GM21526 (cell line): ENCODE measurements at regions not wholly inside any gene's neighbourhood (a gene's known extent, or its start where the extent isn't known, plus 50 kb on each side); places are given as distances from the start of the nearest gene placed in this dataset.

Experiments used
- ATAC-seq: cut with Tn5 transposase; IDR thresholded peaks from one replicate; pipeline ENCODE4 v1.9.1; 2021; ENCODE audit warnings: moderate library complexity; ENCODE audit not compliant: unreplicated experiment, low FRiP score

- ATAC-seq: no peak
These were observed 937.5 kb downstream of the GATA3 start for GRCh38 chr10:8992009-8992408.

- no peak for ATAC-seq
These were observed 939.4 kb downstream of the GATA3 start for GRCh38 chr10:8993864-8994263.

GRCh38 chr10:8998751-8999150 lies 944.3 kb downstream of the GATA3 start:
- ATAC-seq: no peak

GRCh38 chr10:9003122-9003521 lies 948.6 kb downstream of the GATA3 start:
- no peak for ATAC-seq

GRCh38 chr10:9004736-9005135 lies 950.2 kb downstream of the GATA3 start:
- no peak for ATAC-seq

- no peak for ATAC-seq
These were observed 955.0 kb downstream of the GATA3 start for GRCh38 chr10:9009505-9009904.

GRCh38 chr10:9010093-9010492 lies 955.6 kb downstream of the GATA3 start:
- no peak for ATAC-seq

- ATAC-seq: no peak
These were observed 956.6 kb downstream of the GATA3 start for GRCh38 chr10:9010931-9011670.

GRCh38 chr10:9012312-9012711 lies 957.8 kb downstream of the GATA3 start:
- ATAC-seq: no peak

GRCh38 chr10:9015005-9015404 lies 960.5 kb downstream of the GATA3 start:
- no peak for ATAC-seq

- ATAC-seq: no peak
These were observed 961.0 kb downstream of the GATA3 start for GRCh38 chr10:9015447-9015846.

- ATAC-seq: no peak
These were observed 962.4 kb downstream of the GATA3 start for GRCh38 chr10:9016930-9017329.

- ATAC-seq: no peak
These were observed 964.0 kb downstream of the GATA3 start for GRCh38 chr10:9018195-9019173.

GRCh38 chr10:9023206-9023605 lies 968.7 kb downstream of the GATA3 start:
- no peak for ATAC-seq

- no peak for ATAC-seq
These were observed 969.7 kb downstream of the GATA3 start for GRCh38 chr10:9024210-9024609.

GRCh38 chr10:9028231-9028630 lies 973.7 kb downstream of the GATA3 start:
- no peak for ATAC-seq

GRCh38 chr10:9035355-9035754 lies 980.9 kb downstream of the GATA3 start:
- no peak for ATAC-seq

- no peak for ATAC-seq
These were observed 982.3 kb downstream of the GATA3 start for GRCh38 chr10:9036711-9037204.

GRCh38 chr10:9038146-9038714 lies 983.7 kb downstream of the GATA3 start:
- no peak for ATAC-seq

GRCh38 chr10:9043466-9043865 lies 989.0 kb downstream of the GATA3 start:
- no peak for ATAC-seq

GRCh38 chr10:9045311-9045710 lies 990.8 kb downstream of the GATA3 start:
- ATAC-seq: no peak
